ENCODE measurements at regions not wholly inside any gene's neighbourhood (a gene's known extent, or its start where the extent isn't known, plus 50 kb on each side); places are given as distances from the start of the nearest gene placed in this dataset.
"Not testable (repeated sequence)": the region's sequence is repeated elsewhere in the genome, so short reads cannot be mapped to it uniquely, and the experiment has no call there.

- TF ChIP-seq CTCF (IDR thresholded peaks at IDR 0.05); SMC3 (IDR thresholded peaks at IDR 0.05); ZFP36 (IDR thresholded peaks at IDR 0.05; ENCODE audit: borderline replicate concordance, partially characterized antibody); NPAS2 (CRISPR knock-in tag; IDR thresholded peaks at IDR 0.05; ENCODE audit: borderline replicate concordance); MYC (IDR thresholded peaks at IDR 0.05; ENCODE audit: borderline replicate concordance, low read length); RFX5 (IDR thresholded peaks at IDR 0.05); MAX (IDR thresholded peaks at IDR 0.05); EP300 (IDR thresholded peaks at IDR 0.05); POLR2A (IDR thresholded peaks at IDR 0.05; ENCODE audit: low read length); MAZ (IDR thresholded peaks at IDR 0.05; ENCODE audit: borderline replicate concordance, low read depth, low read length); NFE2L2 (conservative IDR thresholded peaks at IDR 0.05; ENCODE audit: low read length): not testable (repeated sequence)
Measured at GRCh38 chr3:72030296-72030695, 245.3 kb upstream of the PROK2 start.
